ENCODE measurements at regions not wholly inside any gene's neighbourhood (a gene's known extent, or its start where the extent isn't known, plus 50 kb on each side); places are given as distances from the start of the nearest gene placed in this dataset.

DNA sequence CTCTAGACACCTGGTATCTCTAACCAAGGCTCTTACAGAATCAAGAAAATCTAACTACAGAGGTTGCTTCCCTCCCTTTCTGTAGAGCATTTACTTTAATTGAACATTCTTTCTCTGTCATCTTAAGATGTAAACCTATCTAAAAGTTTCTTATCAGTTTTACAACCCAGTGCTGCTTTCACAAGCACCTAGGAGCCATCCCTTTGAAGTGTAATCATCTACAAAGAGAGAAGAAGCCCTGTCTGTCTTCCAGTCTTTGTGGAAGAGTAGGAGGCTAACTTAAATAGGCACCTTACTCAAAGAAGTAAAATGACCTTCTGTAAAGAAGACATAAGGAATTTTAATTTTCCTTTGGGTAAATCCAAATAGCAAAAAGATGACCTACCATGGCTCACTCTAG, 763.9 kb upstream of the LRFN5 start:
- TF ChIP-seq, protein P1, sequence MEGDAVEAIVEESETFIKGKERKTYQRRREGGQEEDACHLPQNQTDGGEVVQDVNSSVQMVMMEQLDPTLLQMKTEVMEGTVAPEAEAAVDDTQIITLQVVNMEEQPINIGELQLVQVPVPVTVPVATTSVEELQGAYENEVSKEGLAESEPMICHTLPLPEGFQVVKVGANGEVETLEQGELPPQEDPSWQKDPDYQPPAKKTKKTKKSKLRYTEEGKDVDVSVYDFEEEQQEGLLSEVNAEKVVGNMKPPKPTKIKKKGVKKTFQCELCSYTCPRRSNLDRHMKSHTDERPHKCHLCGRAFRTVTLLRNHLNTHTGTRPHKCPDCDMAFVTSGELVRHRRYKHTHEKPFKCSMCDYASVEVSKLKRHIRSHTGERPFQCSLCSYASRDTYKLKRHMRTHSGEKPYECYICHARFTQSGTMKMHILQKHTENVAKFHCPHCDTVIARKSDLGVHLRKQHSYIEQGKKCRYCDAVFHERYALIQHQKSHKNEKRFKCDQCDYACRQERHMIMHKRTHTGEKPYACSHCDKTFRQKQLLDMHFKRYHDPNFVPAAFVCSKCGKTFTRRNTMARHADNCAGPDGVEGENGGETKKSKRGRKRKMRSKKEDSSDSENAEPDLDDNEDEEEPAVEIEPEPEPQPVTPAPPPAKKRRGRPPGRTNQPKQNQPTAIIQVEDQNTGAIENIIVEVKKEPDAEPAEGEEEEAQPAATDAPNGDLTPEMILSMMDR (IDR thresholded peaks at IDR 0.05; ENCODE audit: insufficient read depth, missing control alignments), result no peak
- DNase-seq (ENCODE audit: insufficient read length, low spot score), result no peak
- FAIRE-seq, result no peak

GRCh38 chr14:40841886-40842285, 764.8 kb upstream of the LRFN5 start:
- TF ChIP-seq, protein P1 (IDR thresholded peaks at IDR 0.05; ENCODE audit: insufficient read depth, missing control alignments), result no peak
- DNase-seq (ENCODE audit: insufficient read length, low spot score) (no peak), FAIRE-seq (no peak)

DNA sequence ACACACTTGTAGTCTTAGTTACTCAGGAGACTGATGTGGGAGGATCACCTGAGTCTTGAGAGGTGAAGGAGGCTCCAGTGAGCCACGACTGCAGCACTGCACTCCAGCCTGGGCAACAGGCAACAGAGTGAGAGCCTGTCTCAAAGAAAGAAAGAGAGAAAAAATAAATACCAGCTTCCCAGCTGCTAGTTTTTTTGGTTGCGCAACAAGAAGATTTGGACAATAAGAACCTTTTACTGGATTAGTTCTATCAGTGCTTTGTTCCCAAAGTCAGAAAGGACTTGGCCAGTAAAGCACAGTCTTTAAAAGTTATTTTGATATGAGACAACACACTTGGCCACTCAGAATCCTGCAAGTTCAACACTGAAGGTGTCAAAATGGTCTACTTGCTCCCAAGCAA, 768.1 kb upstream of the LRFN5 start:
- FAIRE-seq (no peak), DNase-seq (ENCODE audit: insufficient read length, low spot score) (no peak)
- TF ChIP-seq, protein P1 (IDR thresholded peaks at IDR 0.05; ENCODE audit: insufficient read depth, missing control alignments), result no peak

GRCh38 chr14:40806471-40806870, 800.2 kb upstream of the LRFN5 start:
- no peak for FAIRE-seq
- TF ChIP-seq, protein P1 (IDR thresholded peaks at IDR 0.05; ENCODE audit: insufficient read depth, missing control alignments), result no peak
- no peak for DNase-seq (ENCODE audit: insufficient read length, low spot score)

DNA sequence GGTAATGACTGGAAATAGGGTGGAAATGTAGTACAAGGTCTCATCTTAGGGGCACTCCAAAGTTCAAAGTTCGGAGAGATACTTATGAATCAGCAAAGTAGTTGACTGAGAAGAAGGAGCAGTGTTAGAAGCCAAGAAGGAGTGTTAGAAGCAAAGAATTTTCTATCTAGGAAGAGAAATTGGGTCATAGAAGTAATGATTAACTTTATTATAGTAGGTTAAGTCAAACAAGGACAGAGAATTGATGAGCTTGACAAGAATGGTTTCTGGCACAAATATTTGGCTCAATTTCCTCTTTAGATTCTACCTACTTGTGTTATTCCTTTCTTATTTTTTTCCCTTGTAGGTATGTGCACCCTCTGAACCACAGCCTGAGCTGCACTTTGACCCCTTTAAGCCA, 810.5 kb upstream of the LRFN5 start:
- TF ChIP-seq, protein P1 (IDR thresholded peaks at IDR 0.05; ENCODE audit: insufficient read depth, missing control alignments), result no peak
- DNase-seq (ENCODE audit: insufficient read length, low spot score) (no peak), FAIRE-seq (no peak)

DNA sequence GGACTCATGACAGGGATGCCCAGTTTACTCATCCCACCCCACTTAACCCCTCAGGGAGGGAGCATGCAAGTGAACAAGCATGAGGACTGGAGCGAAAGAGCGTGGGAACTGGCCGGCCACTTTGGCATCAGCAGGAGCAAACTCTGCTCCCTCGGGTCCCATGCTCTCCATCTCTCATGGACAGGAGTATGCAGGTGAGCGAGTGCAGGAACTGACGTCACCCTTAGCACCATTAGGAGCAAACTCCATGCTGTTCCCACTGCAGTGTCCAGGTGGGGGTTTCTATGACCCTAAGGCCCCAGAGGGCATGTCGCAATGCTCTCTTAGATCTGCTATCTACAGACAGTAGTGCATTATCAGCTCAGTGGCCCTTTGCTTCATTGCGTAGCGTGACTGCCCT, 821.8 kb upstream of the LRFN5 start:
- DNase-seq (ENCODE audit: insufficient read length, low spot score), result no peak
- FAIRE-seq, result no peak
- TF ChIP-seq, protein P1 (IDR thresholded peaks at IDR 0.05; ENCODE audit: insufficient read depth, missing control alignments), result no peak

DNA sequence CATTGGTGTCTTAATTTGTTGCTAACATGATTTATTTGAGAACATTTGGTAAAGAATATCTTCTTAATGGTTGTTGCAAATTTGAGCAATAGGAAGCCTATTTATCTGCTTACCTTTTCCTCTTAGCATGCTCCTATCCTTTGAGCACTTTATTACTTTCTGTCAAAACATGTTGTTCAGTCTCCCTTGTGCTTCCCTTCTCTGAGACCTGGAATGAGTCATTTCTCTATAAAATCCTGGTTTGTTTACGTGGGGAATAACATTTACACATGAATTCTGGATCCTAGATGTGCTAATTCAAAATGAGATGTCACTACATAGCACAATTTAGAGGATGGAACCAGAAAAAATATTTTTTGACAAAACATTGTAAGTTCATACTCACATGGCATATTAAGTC, 844.0 kb upstream of the LRFN5 start:
- DNase-seq (ENCODE audit: insufficient read length, low spot score) (no peak), FAIRE-seq (peak; percentile 63)
- TF ChIP-seq, protein P1 (IDR thresholded peaks at IDR 0.05; ENCODE audit: insufficient read depth, missing control alignments), result no peak
